GM18502 (cell line): ENCODE measurements at regions not wholly inside any gene's neighbourhood (a gene's known extent, or its start where the extent isn't known, plus 50 kb on each side); places are given as distances from the start of the nearest gene placed in this dataset.
A peak's percentile ranks its signal among the peaks of the same experiment; 100 is the strongest.

ENCODE experiments used
- ATAC-seq: cut with Tn5 transposase; IDR thresholded peaks from one replicate; pipeline ENCODE4 v1.9.1; 2021; ENCODE audit warnings: mild to moderate bottlenecking; ENCODE audit not compliant: unreplicated experiment, poor library complexity

DNA sequence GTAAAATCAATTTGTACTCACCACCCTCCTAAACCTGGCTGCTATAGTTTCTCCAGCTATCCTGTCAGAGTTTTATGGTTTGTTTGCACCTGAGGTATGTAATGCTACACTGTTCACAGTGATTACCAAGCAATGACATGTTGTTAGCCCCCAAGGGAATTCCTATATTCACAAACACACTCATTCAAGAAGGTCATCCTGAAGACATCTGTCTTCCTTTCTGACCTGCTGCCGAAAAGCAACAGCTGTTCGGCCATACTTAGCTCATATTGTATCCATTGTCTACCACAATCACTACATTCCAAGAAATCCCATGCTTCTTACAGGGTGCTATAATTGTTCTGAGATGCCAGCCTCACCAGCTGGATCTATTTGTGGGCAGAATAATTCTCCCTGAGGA, 160.1 kb upstream of the GYPA start:
- ATAC-seq, result no peak

DNA sequence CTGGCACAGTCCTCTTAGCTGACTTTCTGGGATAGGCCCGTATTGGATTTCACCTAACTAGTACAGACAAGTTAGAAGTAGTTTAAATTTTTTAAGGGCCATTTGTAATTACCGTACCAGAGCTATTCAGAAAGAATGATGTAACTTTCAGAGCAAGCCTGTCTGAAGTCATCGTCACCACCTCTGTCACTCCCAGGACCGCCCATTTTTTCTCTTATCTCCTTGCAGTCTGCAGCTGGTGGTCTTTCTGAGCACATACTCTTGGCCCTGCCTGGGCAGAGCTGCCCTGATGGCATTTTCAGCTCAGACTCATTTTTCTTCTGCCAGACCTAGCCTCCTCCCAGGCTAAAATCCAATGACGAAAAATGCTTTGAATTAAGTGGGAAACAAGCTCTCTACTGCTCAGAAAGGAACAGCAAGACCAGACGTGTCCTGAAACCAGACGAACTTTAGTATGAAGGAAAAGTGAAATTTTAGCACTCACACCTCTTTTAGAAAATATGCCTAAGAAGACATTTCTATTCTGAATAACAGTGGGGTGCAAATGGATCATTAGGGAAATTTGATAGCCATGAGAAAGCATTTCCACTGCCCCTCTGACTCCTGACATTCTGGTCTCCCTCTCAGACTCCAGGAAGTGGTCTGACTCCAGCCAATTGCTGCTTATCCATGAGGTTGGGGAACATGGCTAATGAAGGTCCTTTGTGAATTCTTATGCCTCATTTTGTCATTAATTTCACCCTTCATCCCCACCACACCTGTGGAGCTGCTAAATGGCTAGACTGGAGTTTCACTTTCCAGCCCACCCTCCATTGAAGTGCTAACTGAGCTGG, 162.4 kb upstream of the GYPA start:
- ATAC-seq, result no peak

DNA sequence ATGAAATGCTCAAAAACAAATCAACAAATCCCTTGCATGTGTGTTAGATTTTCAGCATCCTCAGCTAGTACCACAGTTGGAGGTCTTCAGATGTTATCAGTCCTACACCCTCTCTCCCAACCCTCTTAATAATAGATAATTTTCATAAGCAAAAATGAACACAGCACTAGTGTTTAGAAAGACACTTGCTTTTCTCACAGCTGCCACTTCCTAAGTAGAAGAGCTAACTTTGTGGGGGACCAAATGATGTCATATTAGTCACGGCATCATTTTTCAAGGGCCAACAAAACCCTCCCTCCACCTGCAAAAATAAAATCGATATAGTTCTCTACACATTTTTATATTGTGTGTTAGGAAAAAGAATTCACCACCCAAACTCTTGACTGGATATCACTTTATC, 163.5 kb upstream of the GYPA start:
- no peak for ATAC-seq

DNA sequence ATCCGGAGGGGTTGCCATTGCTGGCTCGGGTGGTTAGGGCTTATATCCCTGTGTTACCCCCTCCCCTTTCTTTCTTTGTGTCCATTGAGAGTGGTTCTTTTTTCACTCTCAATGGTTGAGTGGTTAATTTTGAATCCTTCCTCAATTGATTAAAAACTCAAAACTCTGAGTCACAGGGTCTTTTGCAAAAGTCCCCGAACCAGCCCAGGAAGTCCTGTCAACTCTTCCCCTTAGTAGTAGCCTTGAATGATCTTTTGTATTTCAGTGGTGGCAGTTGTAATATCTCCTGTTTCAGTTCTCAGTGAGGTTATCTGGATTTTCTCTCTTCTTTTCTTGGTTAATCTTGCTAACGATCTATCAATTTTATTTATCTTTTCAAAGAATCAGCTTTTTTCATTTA, 170.0 kb upstream of the GYPA start:
- no peak for ATAC-seq

DNA sequence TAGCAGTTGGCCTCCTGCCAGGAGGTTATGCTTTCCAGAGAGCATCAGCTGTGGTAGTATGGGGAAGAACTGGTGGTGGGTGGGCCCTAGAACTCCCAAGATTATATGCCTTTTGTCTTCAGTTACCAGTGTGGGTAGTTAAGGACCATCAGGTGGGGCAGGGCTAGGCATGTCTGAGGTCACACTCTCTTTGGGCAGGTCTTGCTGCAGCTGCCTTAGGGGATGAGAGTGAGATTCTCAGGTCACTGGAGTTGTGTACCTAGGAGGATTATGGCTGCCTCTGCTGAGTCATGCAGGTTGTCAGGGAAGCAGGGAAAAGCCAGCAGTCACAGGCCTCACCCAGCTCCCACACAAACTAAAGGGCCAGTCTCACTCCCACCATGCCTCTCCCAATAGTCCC, 172.9 kb upstream of the GYPA start:
- no peak for ATAC-seq

DNA sequence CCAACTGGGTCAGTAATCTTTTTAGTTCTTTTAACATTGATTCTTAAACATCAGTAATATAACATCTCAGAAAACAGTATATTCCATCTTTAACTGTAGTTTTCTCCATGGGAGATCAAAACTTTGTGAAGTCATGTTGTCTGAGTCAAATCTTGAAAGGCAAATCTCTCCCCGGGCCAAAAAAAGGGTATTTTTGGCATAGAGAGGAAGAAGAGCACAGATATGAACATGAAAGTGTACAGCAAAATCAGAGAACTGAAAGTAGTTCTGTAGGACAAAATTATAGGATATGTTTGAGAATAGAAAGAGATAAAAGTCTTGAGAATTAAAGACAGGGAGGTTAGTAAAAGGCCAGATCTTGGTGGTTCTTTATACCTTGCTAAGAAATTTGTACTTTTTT, 176.4 kb upstream of the GYPA start:
- ATAC-seq, result peak; percentile 89

DNA sequence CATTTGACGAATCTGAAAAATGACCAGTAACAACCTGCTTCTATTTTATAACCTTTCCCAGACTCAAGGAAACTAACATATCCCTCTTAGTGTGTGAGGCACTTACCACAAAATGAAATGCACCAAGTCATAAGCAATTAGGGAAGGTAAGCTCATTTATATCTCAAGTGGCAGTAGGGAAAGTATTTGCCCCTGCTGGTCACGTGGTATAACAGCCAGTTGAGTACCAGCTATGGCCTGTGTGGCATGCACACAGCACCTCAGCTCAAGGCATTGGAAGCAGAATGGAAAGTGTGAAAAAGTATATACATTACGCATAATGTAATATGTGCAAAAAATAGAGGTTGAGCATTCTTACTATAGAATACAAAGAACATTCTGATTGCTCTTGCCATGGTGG, 178.3 kb upstream of the GYPA start:
- no peak for ATAC-seq

DNA sequence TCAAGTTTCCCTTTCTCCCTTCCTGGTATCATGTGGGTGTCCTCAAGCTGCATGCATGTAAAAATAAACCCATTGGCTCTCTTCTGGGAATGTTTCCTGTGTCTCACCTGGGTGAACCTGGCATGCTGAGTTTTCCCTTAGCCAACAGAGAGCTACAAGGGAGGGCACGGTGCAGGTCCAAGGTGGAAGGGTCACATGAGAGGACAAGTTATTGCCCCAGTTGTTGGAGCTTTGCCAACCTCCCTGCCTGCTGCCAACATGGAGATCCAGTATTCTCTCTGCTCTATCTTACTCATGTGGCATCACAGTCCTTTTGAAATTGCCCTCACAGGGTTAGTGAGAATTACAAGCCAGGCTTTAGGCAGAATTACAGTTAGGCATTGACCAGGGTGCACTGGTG, 196.1 kb upstream of the GYPA start:
- no peak for ATAC-seq

DNA sequence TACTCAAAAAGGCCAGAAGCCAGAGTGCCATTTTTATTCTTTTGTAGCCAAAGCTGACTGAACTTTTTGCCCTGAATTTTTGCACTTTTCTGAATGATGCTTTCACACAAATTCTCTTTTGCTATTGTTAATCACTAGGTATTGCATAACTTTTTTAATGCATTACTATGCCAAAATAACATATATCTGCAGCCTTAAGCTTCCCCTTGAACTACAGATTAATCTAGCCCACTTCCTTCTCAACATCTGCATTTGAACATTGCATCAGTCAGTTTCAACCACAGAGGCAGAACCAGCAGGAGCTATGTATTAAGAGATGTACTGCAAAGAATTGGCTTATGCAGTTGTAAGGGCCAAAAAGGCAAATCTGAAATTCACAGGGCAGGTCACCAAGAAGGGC, 197.6 kb upstream of the GYPA start:
- peak; percentile 80 for ATAC-seq

DNA sequence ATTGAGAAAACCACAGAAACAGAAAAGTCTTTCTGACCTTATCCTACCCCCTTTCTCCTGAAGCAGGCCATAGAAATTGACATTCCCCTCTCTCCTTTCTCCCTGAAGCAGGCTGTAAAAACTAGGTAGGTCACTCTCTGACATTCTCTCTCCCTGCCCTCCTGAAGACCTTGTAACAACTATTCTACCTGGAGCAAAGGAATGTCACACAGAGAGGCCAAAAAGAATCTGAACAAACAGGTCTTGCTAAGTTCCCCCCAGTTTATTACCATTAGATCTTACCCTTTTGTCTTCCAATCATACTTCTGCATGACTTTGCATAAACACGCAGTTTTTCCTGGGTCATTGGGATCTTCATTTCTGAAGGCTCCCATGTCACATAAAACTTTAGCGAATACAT, 198.3 kb upstream of the GYPA start:
- no peak for ATAC-seq

DNA sequence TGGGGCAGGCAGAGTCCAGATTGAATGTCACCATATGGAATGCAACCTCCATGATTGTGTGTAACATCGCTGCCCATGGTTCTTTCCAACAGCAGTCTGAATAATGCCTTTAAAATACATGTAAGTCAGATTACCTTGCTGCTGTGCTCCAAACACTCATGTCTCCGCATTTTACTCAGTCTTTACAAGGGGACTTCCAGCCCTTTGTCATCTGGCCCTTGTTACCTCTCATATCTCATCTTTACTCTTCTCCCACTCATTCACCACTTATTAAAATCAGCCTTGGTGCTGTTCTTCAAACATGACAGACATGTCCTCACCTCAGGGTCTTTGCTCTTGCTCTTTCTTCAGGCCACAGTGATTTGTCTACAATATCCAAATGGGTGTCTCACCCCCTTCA, 200.4 kb upstream of the GYPA start:
- no peak for ATAC-seq

DNA sequence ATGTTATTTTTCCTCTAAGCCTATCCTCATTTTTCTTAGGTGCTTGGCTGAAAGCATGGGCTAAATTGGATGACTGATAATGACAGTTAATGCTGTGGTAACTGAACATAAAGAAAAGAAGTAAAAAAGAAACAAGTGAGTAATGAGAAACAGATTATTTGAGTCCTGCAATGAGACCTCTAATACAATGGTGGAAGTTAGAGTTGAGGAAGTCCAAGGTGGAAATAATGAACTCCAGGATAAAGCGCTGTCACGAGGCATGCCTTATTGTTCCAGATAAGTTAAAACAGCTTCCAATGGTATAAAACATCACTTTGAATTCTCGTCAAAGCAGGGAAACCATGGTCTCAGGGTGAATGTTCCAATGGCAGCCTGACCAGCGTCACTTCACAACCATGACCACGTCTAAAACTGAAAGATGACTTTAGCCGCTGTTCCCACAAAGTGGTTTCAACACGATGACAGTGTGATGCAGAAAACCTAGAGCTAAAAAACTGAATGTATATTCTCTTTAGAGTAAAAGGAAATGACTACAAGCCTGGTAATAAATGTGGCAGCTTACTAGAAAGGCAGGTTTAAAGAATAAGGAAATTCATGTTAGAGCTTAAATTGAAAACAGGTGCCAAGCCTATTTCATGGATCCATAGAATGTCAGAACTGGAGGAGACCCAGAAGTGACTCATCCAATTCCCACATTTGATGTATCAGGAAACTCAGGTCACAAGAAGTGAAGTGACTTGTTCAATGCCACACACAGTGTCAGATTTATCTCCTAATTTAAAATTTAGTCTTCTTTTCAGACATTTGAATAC, 202.6 kb upstream of the GYPA start:
- no peak for ATAC-seq

DNA sequence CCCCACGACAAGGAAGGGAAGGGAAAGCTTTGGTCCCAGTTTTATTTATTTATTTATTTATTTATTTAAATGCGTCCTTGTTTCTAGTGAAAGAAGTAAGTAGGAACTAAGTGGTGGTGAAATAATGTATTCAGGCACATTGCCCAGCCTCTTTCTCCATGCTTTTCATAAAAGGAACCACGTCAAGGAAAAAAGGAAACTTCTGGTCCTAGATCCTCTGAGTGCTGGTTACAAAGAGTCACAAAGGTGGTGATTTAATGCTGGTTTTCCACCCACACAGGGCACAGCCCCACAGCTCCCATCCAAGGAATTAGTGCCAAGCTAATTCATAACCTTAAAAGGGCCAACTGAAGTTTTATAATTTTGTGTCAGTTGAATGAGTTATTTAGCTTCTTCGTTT, 206.6 kb upstream of the GYPA start:
- ATAC-seq, result no peak

DNA sequence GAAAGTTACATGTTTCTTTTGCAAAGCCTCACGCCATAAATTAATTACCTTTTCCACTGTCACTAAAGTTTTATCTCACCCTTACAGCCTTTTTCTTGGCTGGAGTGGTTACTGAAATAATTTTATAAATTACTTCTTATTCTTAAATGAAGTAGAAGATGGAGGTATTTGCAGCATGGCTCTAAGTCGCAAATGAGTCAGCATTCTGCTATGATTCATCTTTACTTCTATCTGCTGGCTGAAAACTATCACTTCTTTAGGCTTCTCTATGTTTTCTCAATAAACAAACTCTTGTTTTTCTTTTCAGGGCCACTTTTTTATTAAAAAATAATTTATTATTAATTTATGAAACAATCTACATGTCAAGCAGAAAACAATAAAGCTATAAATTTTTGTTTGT, 210.2 kb upstream of the GYPA start:
- ATAC-seq, result no peak

DNA sequence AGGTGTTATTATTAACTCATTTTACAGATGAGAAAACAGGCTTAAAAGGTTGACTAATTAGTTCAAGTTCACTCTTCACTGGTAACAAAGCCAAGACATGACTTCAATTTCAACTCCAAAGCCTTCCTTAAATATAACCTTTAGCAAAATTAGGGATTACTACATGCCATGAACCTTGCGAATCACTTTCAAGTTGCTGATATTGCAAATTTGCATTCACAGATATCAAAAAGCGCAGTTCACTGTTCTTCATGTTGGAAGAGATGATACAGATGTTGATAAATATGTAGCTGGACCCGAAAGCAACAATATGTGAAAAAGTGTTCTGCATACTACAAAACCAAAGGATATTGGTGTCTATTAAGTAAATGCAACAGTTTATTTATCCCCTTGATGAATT, 210.8 kb upstream of the GYPA start:
- ATAC-seq, result no peak

DNA sequence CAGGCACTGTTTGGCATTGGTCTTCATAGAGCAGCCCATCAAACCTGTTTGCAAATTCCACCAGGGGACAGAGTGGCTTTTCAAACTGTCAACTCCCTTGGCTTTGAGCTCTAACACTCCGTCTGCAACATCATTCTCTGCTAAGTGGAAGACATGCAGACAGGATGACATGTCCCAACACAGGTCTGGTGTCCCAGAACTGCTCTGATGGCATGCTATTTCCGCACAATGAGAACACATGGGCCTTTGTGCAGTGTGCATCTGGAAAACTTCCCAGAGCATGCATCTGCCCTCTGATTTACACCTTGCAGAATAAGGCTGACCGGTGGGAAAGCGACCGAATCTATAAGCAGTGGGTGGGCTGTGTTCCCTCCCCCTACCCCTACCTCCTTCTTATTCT, 212.8 kb upstream of the GYPA start:
- no peak for ATAC-seq

DNA sequence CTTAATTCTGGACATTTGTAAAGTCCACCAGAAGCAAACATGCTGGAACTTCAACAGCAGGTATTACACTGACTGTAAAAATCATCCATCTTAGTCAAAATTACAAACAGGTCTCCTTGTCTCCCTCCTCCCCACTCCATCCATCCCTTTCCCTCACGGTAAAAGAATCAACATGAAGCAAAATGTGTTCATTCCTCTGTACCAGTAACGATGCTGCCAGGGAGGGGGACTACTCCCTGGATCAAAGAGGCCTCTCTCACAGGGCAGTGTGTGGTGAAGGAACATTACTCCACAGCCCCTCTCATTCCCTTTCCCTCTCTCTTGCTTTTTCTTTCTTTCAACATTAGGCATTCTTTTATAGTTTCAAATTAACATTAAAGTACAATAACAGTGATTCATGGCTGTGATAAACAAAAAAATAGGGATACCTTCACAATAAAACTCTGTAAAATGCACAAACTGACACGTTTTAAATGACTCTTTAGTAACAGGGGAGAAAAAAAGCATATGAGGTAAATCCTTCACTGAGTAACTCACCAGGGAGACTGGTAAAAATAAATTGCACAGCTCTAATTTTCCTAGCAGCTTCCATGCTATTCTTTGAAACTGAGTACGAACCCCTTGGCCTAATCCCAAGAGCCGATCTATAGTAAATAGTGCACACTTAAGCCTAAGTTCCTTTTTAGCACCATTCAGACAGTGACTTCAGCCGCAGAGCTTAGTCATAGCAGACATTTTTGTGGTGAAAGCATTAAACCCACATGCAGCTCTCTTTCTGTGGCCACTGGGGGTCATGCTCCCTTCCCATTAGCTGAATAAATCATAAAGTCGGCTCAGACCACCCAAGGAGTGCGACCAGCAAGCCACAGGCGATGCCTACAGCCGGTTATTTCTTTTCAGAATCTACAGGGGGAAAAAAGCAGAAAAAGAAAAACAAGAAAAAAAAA, 215.6 kb upstream of the GYPA start:
- peak; percentile 99 for ATAC-seq

DNA sequence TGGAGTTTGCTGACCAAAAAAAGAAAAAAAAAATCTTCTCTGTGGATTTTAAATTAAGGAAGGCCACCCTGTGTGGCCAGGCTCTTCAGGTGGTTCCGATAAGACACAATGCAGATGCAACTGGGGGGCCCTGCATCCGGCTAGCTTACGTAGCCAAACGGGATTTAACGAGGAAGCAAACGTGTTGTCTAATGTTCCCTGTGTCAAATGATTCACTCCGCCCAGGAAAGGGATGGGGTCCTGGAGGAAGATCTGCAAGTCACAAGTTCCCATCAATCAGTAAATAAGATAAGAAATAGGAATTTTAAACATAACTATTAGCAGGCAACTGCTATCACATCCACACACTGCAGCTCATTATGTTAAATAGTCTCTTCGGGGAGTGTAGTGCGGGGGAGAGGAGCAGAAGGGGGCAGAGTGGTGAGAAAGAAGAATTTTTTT, 216.4 kb upstream of the GYPA start:
- ATAC-seq, result no peak

DNA sequence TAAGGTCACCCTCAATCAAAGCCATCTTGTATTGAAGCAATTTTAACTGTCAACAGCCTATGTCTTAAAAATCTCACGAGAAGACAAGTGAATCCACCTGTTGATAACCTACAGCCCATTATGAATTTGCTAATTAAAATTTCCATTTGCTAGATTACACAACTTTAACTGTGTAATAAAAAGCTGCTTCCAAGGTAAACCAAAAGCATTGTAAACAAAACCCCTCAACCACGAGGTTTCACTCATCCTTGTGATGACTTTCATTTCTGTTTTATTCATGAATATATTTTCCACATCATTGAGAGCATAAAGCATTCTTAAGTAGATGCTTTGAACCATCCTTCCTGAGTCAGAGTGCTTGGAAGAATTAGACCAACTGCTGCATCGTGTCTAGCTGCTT, 217.5 kb upstream of the GYPA start:
- ATAC-seq, result peak; percentile 38

DNA sequence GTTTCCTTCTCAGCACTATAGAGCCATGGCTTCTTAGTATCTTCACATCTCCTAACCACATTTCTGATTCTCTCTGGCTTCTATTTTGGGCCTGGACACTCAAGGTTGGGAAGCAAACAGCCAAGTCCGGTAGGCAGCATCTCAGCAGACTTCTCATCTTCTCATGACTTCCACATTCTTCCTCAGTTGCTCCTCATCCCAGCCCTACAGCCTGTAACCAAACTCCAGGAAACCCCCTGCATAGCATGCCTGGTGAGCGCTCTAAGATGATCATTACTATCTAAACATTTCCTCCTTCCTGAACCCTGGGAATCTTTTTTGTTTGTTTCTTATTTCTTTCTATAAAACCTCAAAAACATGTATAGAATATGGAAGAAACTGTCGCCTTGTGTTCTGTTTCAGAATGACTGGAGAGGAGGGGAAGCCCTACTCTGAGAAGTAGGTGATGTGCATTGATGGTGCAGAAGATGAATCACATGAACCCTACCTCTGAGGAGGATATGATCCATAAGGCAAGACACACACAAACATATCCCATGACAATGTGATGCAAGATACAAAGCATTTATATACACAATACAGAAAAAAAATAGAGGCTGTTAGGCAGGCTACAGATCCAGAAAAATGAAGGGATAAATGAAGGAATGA, 219.8 kb upstream of the GYPA start:
- ATAC-seq, result no peak
